Right lobe of liver (tissue), 6 donors: ENCODE measurements at regions not wholly inside any gene's neighbourhood (a gene's known extent, or its start where the extent isn't known, plus 50 kb on each side); places are given as distances from the start of the nearest gene placed in this dataset.

Experiments
- ATAC-seq, 4 donors: fragments of 200-7000 bp; cut with Tn5 transposase; one replicate each; pipeline ENCODE4 v1.9.1; 2020; ENCODE audit warnings: mild to moderate bottlenecking in 4 of 4, moderate library complexity in 4 of 4
- DNase-seq, 3 donors: peaks; one replicate each; pipeline ENCODE4 v3.0.0-alpha.2; 2020
- H3K27ac ChIP-seq, 3 donors: fragments of 200-600 bp; one replicate each; pipeline ENCODE4 v1.8.0; 2022
- H3K27me3 ChIP-seq, 2 donors: fragments of 200-600 bp; one replicate each; pipeline ENCODE4 v1.8.0; 2022
- H3K36me3 ChIP-seq, 4 donors: fragments of 200-600 bp; sonication (generic) in 1 of 4; one replicate each; pipeline versions ENCODE4 v1.5.1 to v1.8.0; 2017 to 2022; ENCODE audit warnings: control low read depth in 1 of 4
- H3K4me1 ChIP-seq, 4 donors: fragments of 200-600 bp; sonication (generic) in 1 of 4; one replicate each; pipeline versions ENCODE4 v1.5.1 to v1.8.0; 2017 to 2022; ENCODE audit warnings: control low read depth in 1 of 4
- H3K4me3 ChIP-seq, 3 donors: fragments of 200-600 bp; one replicate each; pipeline ENCODE4 v1.8.0; 2022
- H3K9me3 ChIP-seq, 4 donors: fragments of 200-600 bp; sonication (generic) in 1 of 4; one replicate each; pipeline versions ENCODE4 v1.5.1 to v1.8.0; 2017 to 2022; ENCODE audit warnings: control low read depth in 1 of 4
- POLR2A ChIP-seq: fragments of 450-650 bp; IDR thresholded peaks from one replicate; pipeline ENCODE4 v1.6.1; 2017; ENCODE audit warnings: antibody characterized with exemption, mild to moderate bottlenecking
- WGBS: methylation state at CpG from one replicate; pipeline ENCODE4 v1.1.6; 2018; ENCODE audit warnings: low coverage, low lambda C conversion rate; ENCODE audit not compliant: insufficient coverage; ENCODE audit errors: missing lambda C conversion rate; 5-methylcytosine and 5-hydroxymethylcytosine counted together
- intact Hi-C, 2 donors: fragments of 100-400 bp; cut with DNase I; formaldehyde crosslinking; loops; one replicate each; pipeline versions ENCODE4 v1.11.2 to v1.14.1; 2022
- TF ChIP-seq, protein P1 (sequence below), 4 donors: fragments of 200-600 bp in 3 of 4; fragments of 450-650 bp in 1 of 4; IDR thresholded peaks; one replicate each; pipeline versions ENCODE4 v1.5.1 to v1.8.0; 2016 to 2022; ENCODE audit warnings: antibody characterized with exemption in 4 of 4, mild to moderate bottlenecking in 2 of 4
- donor health status: DM: no; HTN: yes; CAD: no.
- donor health status: DM: no; HTN: no; CAD: no.
- donor health status: DM: no; HTN: no; CAD: no.
- donor health status: DM: no; HTN: yes; CAD: no.
- donor health status: DM: no; HTN: yes; CAD: no.

DNA sequence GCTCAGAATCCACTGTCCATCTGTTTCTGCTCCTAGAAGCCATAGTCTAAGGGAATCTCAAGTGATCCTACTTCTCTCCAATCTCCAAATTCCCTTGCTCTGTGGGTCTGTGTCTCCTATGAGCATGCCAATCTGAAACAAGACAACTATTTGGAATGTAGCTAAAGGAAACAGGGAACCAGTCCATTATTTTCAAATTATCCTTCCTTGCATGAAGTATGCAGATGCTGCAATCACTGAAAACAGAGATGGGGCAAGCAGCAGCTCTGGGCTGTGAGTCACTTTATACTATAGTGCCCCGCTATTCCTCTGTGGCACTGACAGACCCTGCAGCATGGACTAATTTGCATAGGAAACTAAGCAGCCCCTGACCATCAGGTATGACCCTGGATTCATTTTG is 76.9 kb upstream of the PRSS58 start:
- intact Hi-C loops, result no loop called here
- Histone ChIP-seq H3K27me3 (no peaks in the 10 kb centered on the region), H3K36me3 (no peaks in the 10 kb centered on the region), H3K9me3 (no peaks in the 10 kb centered on the region), H3K27ac (no peak overlapping the region), H3K4me1 (no peaks in the 10 kb centered on the region), H3K4me3 (no peak overlapping the region)
- no peak for DNase-seq
- 100% methylated on average over 1 of the region's 1 CpG for WGBS
- no peak for ATAC-seq
- TF ChIP-seq, protein P1, sequence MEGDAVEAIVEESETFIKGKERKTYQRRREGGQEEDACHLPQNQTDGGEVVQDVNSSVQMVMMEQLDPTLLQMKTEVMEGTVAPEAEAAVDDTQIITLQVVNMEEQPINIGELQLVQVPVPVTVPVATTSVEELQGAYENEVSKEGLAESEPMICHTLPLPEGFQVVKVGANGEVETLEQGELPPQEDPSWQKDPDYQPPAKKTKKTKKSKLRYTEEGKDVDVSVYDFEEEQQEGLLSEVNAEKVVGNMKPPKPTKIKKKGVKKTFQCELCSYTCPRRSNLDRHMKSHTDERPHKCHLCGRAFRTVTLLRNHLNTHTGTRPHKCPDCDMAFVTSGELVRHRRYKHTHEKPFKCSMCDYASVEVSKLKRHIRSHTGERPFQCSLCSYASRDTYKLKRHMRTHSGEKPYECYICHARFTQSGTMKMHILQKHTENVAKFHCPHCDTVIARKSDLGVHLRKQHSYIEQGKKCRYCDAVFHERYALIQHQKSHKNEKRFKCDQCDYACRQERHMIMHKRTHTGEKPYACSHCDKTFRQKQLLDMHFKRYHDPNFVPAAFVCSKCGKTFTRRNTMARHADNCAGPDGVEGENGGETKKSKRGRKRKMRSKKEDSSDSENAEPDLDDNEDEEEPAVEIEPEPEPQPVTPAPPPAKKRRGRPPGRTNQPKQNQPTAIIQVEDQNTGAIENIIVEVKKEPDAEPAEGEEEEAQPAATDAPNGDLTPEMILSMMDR (IDR thresholded peaks at IDR 0.05), result no peak
- no peak for TF ChIP-seq POLR2A

DNA sequence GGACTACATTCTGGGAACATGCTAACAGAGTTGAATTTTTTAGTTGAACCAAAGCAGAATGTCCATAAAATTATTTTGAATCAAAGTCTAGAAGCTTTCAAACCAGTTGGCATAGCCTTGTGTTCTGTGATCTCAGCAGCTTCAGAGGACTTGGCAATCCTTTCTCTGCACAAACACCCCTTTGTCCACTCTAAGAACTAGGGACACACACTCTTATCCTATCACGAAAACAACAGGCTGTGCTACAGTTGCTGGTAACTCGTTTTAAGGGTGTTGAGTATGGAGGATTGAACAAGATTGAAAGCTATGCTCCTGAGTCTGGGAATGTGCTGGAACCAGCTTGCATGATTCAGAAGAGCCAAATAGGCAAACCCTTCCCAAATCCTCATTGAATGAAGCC is 76.4 kb upstream of the PRSS58 start:
- no peak for TF ChIP-seq POLR2A
- TF ChIP-seq, protein P1 (IDR thresholded peaks at IDR 0.05), result no peak
- 17% methylated on average over 1 of the region's 2 CpGs for WGBS
- no peaks in the 10 kb centered on the region for H3K4me1 ChIP-seq
- ATAC-seq, result no peak
- H3K36me3 ChIP-seq, result no peaks in the 10 kb centered on the region
- no peak overlapping the region for H3K27ac ChIP-seq
- no peaks in the 10 kb centered on the region for H3K27me3 ChIP-seq
- H3K9me3 ChIP-seq, result no peaks in the 10 kb centered on the region
- no peak for DNase-seq
- intact Hi-C loops, result no loop called here
- H3K4me3 ChIP-seq, result no peak overlapping the region

DNA sequence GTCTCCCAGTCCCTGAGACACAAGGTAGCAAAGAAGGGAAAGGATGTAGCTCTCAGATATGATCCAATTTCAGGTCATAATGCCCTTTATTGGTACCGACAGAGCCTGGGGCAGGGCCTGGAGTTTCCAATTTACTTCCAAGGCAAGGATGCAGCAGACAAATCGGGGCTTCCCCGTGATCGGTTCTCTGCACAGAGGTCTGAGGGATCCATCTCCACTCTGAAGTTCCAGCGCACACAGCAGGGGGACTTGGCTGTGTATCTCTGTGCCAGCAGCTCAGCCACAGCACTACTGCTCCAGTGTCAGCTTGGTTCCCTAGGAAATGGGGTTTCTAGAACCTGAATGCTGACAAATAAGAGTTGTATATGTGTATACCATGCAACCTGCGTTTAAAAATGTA is 74.6 kb upstream of the PRSS58 start:
- Histone ChIP-seq H3K4me3 (no peak overlapping the region), H3K27ac (no peak overlapping the region), H3K27me3 (no peaks in the 10 kb centered on the region), H3K36me3 (no peaks in the 10 kb centered on the region), H3K9me3 (no peaks in the 10 kb centered on the region), H3K4me1 (no peaks in the 10 kb centered on the region)
- TF ChIP-seq, protein P1 (IDR thresholded peaks at IDR 0.05), result no peak
- no peak for TF ChIP-seq POLR2A
- intact Hi-C loops, result no loop called here
- WGBS, result 42% methylated on average over 4 of the region's 6 CpGs
- ATAC-seq, result no peak
- no peak for DNase-seq

DNA sequence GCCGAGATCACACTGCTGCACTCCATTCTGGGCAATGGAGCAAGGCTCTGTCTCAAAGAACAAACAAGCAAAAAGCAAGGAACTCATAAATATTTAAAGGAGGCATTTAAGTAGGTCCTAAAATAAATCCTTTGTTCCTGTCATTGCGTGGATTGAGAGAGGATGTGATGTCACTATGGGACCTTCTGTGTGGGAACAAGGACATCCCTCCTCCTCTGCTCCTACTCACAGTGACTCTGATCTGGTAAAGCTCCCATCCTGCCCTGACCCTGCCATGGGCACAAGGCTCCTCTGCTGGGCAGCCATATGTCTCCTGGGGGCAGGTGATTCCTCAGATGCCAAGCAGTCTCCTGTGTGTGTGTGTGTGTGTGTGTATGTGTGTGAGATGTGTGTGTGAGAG is 74.1 kb upstream of the PRSS58 start:
- no peak for ATAC-seq
- TF ChIP-seq, protein P1 (IDR thresholded peaks at IDR 0.05), result no peak
- no peak for TF ChIP-seq POLR2A
- Histone ChIP-seq H3K36me3 (no peaks in the 10 kb centered on the region), H3K4me1 (no peaks in the 10 kb centered on the region), H3K4me3 (no peak overlapping the region), H3K27me3 (no peaks in the 10 kb centered on the region), H3K9me3 (no peaks in the 10 kb centered on the region), H3K27ac (no peak overlapping the region)
- WGBS, result 36% methylated on average over 2 of the region's 2 CpGs
- intact Hi-C loops, result no loop called here
- DNase-seq, result no peak
